Caki2 (cell line): ENCODE measurements at regions not wholly inside any gene's neighbourhood (a gene's known extent, or its start where the extent isn't known, plus 50 kb on each side); places are given as distances from the start of the nearest gene placed in this dataset.
A peak's percentile ranks its signal among the peaks of the same experiment; 100 is the strongest.
"Not testable (repeated sequence)": the region's sequence is repeated elsewhere in the genome, so short reads cannot be mapped to it uniquely, and the experiment has no call there.

Experiments used
- DNase-seq: peaks from one replicate; pipeline ENCODE4 v3.0.0-alpha.2; 2015; ENCODE audit warnings: low read depth
- in situ Hi-C: cut with HindIII; loops from 2 replicates; pipeline ENCODE4 v1.10.0; 2016; ENCODE audit warnings: low sequenced_read_pairs, low pct_unique_long_range_greater_than_20kb, mixed read lengths

DNA sequence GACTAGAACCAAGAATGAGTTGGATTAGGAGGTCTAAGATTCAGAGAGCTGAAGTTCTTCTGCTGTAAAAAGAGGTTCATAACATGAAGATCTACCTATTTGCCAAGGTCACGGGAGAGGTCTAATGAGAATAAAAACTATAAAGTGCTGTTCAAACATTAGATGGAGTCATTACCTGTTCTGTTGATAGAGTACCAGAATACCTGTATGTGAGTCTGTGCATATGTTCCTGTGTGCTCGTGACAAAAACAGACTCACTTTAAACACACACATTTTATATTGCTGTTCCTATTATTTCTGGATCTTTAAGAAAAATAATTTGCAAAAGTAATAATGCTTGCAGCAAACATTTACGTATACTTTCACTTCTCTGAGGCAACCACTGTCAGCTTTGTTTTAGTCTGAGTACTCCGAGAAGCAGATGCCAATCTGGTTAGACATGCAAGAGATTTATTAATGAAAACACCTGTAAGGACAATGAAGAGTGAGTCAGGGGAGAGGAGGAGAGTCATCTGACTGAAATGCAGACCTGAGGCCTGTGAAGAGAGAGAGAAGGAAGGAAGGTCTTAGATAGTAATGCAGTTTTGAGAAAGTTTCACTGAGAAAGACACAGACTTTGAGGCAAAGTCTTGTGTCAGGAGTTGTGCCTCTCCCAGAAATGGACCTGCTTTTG is 221.2 kb downstream of the SQOR start:
- DNase-seq, result peak; percentile 63
- in situ Hi-C loops, result no loop called here

- no peak for DNase-seq
- in situ Hi-C loops, result no loop called here
These were observed 222.5 kb downstream of the SQOR start for GRCh38 chr15:45857291-45857690.

- in situ Hi-C loops, result no loop called here
- DNase-seq, result no peak
These were observed 223.7 kb downstream of the SQOR start for GRCh38 chr15:45858491-45858890.

DNA sequence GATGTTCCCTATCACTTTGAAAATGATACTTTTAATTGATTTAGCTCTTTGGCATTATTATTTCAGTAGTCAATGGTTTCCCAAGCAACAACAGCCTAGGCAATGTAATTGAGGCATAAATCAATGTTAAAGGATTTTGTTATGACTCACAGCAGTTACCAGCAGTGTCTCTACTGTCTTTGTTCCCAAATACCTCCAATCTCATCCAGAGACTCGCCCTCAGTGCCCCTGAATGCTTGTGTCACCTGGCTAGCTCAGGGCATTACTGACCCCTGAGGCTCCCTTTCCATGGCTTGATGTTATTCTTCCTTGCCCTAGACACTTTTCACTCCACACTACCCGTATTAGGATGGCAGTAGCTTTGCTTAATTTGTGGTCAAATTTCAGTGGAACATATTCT is 227.2 kb downstream of the SQOR start:
- DNase-seq, result no peak
- in situ Hi-C loops, result no loop called here

GRCh38 chr15:45863881-45864580 is 229.2 kb downstream of the SQOR start:
- in situ Hi-C loops, result no loop called here
- DNase-seq, result no peak

DNA sequence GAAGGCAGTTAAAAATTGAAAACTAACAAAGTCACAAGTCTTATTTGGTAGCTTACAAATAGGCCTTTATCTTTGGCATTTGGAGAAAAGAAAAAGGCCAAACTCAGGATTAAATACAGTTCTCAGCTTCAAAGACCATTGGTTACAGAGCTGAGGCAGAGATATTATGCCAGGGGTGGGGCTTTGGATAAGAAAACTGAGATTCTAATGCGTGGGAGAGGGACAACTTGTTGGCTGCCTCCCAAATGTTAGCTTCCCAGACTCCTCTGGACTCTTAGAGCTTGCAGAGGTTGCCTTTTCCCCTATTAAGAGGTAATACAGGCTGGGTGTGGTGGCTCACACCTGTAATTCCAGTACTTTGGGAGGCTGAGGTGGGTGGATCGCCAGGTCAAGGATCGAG is 231.8 kb downstream of the SQOR start:
- no peak for DNase-seq
- in situ Hi-C loops, result no loop called here

- DNase-seq, result no peak
- in situ Hi-C loops, result no loop called here
These were observed 232.5 kb downstream of the SQOR start for GRCh38 chr15:45867281-45867680.

DNA sequence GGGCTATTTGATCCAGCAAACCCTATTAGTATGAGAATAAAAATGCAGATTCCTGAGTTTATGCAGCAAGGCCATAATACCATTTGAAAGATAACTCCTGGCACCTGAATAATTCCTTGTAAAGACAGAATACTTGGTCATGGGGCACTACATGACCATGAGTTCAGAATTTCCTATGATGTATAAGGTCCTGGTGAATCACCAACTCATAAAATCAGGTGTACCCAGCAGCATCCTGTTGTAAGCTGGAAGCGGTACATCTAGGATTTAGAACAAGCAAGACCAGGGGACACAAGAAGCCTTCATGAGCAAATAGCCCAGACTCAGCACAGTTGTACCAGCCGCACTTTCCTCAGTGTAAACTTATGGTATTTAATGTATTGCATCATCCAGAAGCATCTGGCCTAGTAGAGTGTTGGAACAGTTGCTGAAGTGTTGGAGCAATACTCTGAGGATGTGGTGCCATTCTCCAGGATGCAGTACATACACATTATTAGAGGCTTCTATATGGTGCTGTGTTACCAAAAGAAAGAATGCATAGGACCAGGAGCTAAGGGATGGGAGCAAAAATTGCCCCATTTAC is 233.4 kb downstream of the SQOR start:
- no peak for DNase-seq
- in situ Hi-C loops, result no loop called here

- DNase-seq, result no peak
- in situ Hi-C loops, result no loop called here
These were observed 234.3 kb downstream of the SQOR start for GRCh38 chr15:45869034-45869668.

DNA sequence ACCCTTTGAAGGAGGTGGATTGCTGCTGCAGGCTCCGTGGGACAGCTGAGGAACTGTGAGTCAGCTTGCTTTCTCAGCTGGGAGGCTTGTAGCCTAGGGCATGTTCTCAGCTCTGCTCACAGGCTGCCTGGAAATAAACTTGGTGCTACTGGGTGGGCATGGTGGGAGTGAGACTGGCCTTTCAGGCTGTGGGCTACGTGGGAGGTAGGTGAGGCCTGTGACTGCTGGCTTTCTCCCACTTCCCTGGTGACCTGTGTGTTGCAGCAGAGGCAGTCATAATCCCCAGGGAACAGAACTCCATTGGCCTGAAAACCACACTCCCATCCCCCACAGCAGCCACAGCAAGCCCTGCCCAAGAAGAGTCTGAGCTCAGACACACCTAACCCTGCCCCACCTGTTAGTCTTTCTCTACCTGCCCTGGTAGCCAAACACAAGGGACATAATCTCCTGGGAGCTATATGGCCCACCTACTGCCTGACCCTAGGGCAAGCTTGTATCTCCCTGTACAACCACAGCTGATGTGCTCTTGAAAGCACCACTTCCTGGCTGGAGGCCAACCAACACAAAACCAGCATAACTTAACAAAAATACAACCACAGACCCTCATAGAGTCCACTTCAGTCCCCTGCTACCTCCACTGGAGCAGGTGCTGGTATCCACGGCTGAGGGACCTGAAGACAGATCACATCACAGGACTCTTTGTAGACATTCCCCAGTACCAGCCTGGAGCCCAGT is 236.5 kb downstream of the SQOR start:
- in situ Hi-C loops, result no loop called here
- DNase-seq, result no peak

DNA sequence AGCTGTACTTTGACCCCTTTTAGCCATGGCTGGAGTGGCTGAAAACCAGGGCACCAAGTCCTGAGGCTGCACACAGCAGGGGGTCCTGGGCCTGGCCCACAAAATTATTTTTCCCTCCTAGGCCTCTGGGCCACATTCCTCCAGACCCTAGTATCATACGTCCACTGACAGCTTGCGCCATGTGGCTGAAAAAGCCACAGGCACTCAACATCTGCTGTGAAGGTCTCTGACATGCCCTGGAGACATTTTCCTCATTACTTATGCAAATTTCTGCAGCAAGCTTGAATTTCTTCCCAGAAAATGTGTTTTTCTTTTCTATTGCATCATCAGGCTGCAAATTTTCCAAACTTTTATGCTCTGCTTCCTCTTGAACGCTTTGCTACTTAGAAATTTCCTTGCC is 239.0 kb downstream of the SQOR start:
- in situ Hi-C loops, result no loop called here
- DNase-seq, result no peak

DNA sequence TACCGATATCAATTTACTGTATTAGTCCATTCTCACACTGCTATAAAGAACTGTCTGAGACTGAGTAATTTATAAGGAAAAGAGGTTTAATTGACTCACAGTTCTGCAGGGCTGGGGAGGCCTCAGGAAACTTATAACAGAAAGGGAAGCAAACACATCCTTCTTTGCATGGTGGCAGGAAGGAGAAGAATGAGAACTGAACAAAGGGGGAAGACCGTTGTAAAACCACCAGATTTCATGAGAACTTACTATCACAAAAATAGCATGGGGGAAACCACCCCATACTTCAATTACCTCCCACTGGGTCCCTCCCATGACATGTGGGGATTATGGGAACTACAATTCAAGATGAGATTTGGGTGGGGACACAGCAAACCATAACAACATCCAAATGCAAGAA is 239.7 kb downstream of the SQOR start:
- DNase-seq, in situ Hi-C loops: not testable (repeated sequence)

GRCh38 chr15:45884289-45884688 is 249.5 kb downstream of the SQOR start:
- in situ Hi-C loops, result no loop called here
- no peak for DNase-seq

- DNase-seq, result no peak
- in situ Hi-C loops, result no loop called here
These were observed 250.1 kb downstream of the SQOR start for GRCh38 chr15:45884755-45885445.

GRCh38 chr15:45885801-45886200 is 251.0 kb downstream of the SQOR start:
- no peak for DNase-seq

DNA sequence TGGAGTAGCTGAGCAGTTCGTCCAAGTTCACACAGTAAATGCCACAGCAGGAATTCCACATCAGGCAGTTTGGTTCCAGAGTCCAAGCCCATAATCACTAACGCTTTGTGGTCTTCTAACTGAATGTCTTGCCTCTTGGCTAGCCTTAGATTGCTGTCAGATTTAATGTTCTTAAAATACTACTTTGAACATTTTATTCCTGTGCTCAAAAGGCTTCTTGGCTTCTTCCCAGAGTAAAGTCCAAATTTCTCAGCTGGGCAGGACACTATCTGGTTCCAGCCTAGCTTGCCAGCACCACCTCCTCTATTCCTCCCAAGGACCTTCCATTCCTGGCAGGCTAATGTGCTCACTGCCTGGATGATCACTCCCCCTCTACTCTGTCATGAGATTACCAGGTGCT is 256.9 kb downstream of the SQOR start:
- in situ Hi-C loops, result no loop called here
- no peak for DNase-seq

More at GRCh38 chr15:45885801-45886200, 251.0 kb downstream of the SQOR start:
- in situ Hi-C loops, result no loop called here

- no peak for DNase-seq
These were observed 257.4 kb downstream of the SQOR start for GRCh38 chr15:45892182-45892581.

DNA sequence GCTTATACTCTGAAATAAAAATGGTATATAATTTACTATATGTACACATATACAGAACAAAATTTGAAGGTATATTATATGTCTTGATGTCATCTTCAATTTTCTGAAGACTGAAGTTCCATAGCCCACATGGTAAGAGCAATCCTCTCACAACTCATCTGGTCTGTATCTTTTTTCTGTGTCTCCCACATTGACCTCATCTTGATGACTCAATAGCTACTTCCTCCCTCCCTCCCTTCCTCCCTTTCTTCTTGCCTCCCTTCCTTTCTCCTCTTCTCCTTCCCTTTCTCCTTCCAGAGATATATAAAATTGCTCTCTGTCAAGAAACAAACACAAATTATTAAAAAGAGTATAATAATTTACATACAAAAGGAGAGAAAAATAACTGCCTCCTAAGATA is 268.5 kb downstream of the SQOR start:
- no peak for DNase-seq
- in situ Hi-C loops, result no loop called here

More at GRCh38 chr15:45892182-45892581, 257.4 kb downstream of the SQOR start:
- in situ Hi-C loops, result no loop called here
